Uterus (tissue), 2 donors: ENCODE measurements at regions not wholly inside any gene's neighbourhood (a gene's known extent, or its start where the extent isn't known, plus 50 kb on each side); places are given as distances from the start of the nearest gene placed in this dataset.

Source experiments
- POLR2A ChIP-seq, 2 donors: fragments of 450-650 bp; IDR thresholded peaks; one replicate each; pipeline ENCODE4 v1.6.1; 2016; ENCODE audit warnings: antibody characterized with exemption in 2 of 2, mild to moderate bottlenecking in 1 of 2, moderate library complexity in 1 of 2
- TF ChIP-seq, protein P1 (sequence below), 4 experiments: fragments of 200-600 bp in 2 of 4; fragments of 450-650 bp in 2 of 4; sonication (generic) in 2 of 4; IDR thresholded peaks; one replicate each; pipeline ENCODE4 v1.5.1; 2016 to 2019; ENCODE audit warnings: antibody characterized with exemption in 4 of 4, mild to moderate bottlenecking in 2 of 4, moderate library complexity in 1 of 4

DNA sequence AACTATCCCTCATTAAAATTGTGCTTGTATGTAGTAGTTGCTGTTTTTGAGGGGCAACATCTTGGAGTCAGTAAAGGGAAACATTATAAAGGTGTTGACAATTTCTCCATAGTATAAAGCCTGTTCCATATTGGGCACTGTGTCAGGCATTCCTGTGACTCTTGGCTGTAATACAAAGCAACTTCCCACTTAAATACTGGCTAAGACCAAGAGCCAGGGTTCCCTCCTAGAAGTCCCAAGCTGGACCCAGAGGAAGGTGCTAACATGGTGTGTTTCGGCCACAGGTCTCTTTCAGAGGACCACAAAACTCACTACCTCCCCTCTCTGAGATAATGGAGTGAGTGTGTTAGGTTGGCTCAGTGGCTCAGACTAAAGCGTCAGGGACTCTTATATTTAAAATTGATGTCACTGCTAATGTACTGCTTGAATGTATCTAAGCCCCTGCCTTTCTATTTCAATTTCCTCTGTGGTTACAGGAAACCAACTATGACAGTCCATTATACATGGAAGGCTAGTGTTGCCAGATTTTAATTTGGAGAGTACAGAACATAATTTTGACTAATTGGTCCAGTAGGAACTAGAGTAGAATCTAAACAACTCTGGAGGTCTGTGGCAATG, 74.7 kb upstream of the RGL1 start:
- TF ChIP-seq, protein P1, sequence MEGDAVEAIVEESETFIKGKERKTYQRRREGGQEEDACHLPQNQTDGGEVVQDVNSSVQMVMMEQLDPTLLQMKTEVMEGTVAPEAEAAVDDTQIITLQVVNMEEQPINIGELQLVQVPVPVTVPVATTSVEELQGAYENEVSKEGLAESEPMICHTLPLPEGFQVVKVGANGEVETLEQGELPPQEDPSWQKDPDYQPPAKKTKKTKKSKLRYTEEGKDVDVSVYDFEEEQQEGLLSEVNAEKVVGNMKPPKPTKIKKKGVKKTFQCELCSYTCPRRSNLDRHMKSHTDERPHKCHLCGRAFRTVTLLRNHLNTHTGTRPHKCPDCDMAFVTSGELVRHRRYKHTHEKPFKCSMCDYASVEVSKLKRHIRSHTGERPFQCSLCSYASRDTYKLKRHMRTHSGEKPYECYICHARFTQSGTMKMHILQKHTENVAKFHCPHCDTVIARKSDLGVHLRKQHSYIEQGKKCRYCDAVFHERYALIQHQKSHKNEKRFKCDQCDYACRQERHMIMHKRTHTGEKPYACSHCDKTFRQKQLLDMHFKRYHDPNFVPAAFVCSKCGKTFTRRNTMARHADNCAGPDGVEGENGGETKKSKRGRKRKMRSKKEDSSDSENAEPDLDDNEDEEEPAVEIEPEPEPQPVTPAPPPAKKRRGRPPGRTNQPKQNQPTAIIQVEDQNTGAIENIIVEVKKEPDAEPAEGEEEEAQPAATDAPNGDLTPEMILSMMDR (IDR thresholded peaks at IDR 0.05): no peak
- no peak for TF ChIP-seq POLR2A (IDR thresholded peaks at IDR 0.05)
